Coronary artery (tissue), 2 donors: ENCODE measurements at regions not wholly inside any gene's neighbourhood (a gene's known extent, or its start where the extent isn't known, plus 50 kb on each side); places are given as distances from the start of the nearest gene placed in this dataset.
"Not testable (repeated sequence)": the region's sequence is repeated elsewhere in the genome, so short reads cannot be mapped to it uniquely, and the experiment has no call there.

Experiments used
- DNase-seq: peaks from one replicate; pipeline ENCODE4 v3.0.0-alpha.2; 2017; ENCODE audit warnings: low spot score
- H3K27ac ChIP-seq, 2 donors: fragments of 200-600 bp; sonication (generic); one replicate each; pipeline ENCODE4 v1.5.1; 2016 to 2019
- H3K4me3 ChIP-seq: fragments of 200-600 bp; sonication (generic); 2 replicates; pipeline ENCODE4 v1.5.1; 2016; ENCODE audit warnings: mild to moderate bottlenecking, moderate library complexity
- TF ChIP-seq, protein P1 (sequence below): fragments of 200-600 bp; sonication (generic); IDR thresholded peaks from one replicate; pipeline ENCODE4 v1.5.1; 2019; ENCODE audit warnings: antibody characterized with exemption

DNA sequence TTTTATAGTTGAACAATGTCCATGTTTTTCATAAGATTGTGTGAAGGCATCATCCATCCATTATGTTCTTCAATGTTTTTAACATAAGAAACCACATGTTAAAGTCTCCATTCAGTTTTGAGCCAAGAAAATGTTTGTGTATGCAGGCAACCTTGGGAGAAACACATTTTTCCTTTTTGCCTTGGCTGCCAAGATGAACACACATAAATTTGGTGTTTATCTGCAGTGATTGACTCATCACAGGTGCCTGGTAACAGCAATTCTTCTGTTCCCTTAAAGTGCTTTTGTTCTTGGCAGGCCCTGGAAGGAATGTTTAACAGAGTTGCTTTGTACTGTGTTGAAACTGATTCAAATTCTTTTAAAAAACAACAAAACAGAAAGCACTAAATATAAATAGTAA lies 709.9 kb upstream of the ADGRL4 start:
- TF ChIP-seq, protein P1, sequence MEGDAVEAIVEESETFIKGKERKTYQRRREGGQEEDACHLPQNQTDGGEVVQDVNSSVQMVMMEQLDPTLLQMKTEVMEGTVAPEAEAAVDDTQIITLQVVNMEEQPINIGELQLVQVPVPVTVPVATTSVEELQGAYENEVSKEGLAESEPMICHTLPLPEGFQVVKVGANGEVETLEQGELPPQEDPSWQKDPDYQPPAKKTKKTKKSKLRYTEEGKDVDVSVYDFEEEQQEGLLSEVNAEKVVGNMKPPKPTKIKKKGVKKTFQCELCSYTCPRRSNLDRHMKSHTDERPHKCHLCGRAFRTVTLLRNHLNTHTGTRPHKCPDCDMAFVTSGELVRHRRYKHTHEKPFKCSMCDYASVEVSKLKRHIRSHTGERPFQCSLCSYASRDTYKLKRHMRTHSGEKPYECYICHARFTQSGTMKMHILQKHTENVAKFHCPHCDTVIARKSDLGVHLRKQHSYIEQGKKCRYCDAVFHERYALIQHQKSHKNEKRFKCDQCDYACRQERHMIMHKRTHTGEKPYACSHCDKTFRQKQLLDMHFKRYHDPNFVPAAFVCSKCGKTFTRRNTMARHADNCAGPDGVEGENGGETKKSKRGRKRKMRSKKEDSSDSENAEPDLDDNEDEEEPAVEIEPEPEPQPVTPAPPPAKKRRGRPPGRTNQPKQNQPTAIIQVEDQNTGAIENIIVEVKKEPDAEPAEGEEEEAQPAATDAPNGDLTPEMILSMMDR = no peak
- no peak for DNase-seq

DNA sequence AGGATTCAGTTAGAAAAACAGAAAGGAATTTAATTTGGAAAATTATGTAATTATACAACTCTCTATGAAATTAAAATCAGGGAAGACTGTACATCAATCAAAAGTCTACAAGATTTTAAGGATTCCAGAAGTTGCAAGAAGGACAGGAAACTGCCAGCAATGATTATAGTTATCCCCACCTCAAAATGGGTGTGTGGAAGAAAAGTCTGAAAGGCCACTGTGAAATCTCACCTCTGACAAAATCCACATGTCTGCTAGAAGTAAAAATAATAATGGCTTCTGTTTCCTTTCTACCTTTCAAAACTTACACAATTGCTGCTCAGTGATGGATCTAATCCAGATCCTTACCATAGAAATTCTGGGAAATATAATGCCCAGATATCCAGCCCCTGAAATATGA lies 708.1 kb upstream of the ADGRL4 start:
- TF ChIP-seq, protein P1 = no peak
- no peak overlapping the region for H3K27ac ChIP-seq
- no peak overlapping the region for H3K4me3 ChIP-seq
- DNase-seq = no peak

More for the DNA sequence above, 709.9 kb upstream of the ADGRL4 start:
- Histone ChIP-seq H3K27ac (no peak overlapping the region), H3K4me3 (no peak overlapping the region)

- no peak for DNase-seq
- no peak overlapping the region for H3K4me3 ChIP-seq
- TF ChIP-seq, protein P1 = no peak
- no peak overlapping the region for H3K27ac ChIP-seq
These were observed 704.5 kb upstream of the ADGRL4 start for GRCh38 chr1:79711001-79711431.

- DNase-seq = no peak
- no peak overlapping the region for H3K4me3 ChIP-seq
- H3K27ac ChIP-seq = no peak overlapping the region
- TF ChIP-seq, protein P1 = no peak
These were observed 702.2 kb upstream of the ADGRL4 start for GRCh38 chr1:79708646-79709265.

DNA sequence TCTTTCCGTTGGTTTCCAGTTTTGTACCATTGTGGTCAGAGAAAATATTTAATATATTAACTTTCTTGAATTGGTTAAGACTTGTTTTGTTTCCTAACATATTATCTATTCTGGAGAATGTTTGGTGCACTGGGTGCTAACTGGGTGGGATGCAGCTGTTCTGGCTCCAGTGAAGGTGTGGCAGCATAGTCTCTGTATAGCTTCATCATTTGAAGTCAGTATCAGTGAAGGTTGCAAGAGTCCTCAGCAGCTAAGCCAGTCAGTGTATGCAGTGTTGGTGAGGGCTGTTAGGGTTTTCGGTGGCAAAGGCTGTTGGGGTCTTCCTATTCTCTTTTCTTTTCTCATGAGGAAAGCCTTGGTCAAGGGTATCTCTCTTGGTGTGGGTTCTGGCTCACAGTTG lies 698.7 kb upstream of the ADGRL4 start:
- Histone ChIP-seq H3K4me3 (no peak overlapping the region), H3K27ac (no peak overlapping the region)
- no peak for DNase-seq
- TF ChIP-seq, protein P1 = no peak

GRCh38 chr1:79704067-79704466 lies 697.5 kb upstream of the ADGRL4 start:
- no peak overlapping the region for H3K4me3 ChIP-seq
- TF ChIP-seq, protein P1 = no peak
- H3K27ac ChIP-seq = no peak overlapping the region
- no peak for DNase-seq

DNA sequence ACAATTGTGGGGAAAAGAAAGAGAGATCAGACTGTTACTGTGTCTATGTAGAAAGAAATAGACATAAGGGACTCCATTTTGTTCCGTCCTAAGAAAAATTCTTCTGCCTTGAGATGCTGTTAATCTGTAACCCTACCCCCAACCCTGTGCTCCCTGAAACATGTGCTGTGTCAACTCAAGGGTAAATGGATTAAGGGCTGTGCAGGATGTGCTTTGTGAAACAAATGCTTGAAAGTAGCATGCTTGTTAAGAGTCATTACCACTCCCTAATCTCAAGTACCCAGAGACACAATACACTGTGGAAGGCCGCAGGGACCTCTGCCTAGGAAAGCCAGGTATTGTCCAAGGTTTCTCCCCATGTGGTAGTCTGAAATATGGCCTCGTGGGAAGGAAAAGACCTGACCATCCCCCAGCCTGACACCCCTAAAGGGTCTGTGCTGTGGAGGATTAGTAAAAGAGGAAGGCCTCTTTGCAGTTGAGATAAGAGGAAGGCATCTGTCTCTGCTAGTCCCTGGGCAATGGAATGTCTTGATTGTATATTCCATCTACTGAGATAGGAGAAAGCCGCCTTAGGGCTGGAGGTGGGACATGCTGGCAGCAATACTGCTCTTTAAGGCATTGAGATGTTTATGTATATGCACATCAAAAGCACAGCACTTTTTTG lies 695.9 kb upstream of the ADGRL4 start:
- DNase-seq, H3K4me3 ChIP-seq, H3K27ac ChIP-seq: not testable (repeated sequence)
